ENCODE measurements at regions not wholly inside any gene's neighbourhood (a gene's known extent, or its start where the extent isn't known, plus 50 kb on each side); places are given as distances from the start of the nearest gene placed in this dataset.

DNA sequence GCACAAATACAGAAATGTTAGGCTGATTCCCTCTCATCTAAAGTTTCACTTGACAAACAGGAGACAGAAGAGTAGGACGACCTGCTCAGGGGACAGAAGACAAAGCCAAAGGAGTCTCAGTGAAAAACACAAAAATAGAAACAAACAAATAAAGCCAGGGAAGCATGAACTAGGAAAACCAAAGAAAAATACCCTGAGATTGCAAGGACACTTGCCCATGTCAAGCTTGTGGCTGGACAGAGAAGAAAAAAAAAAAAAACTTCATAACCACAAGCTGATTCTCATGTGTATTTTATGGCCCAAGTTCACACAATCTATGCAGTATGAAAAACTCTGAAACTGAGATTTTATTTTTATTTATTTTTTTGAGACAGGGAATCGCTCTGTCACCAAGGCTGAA lies 85.6 kb upstream of the BEND6 start:
- TF ChIP-seq SIN3A (IDR thresholded peaks at IDR 0.05; ENCODE audit: borderline replicate concordance, insufficient read depth, low read length) (no peak), TAF1 (IDR thresholded peaks at IDR 0.05; ENCODE audit: borderline replicate concordance, insufficient read depth, low read length) (no peak), POLR2AphosphoS5 (IDR thresholded peaks at IDR 0.05; ENCODE audit: low read depth, low read length) (no peak), FOXP2 (optimal IDR thresholded peaks at IDR 0.05; ENCODE audit: borderline replicate concordance, extremely low read depth, extremely low read length, insufficient read depth) (no peak)
- TF ChIP-seq, protein P1, sequence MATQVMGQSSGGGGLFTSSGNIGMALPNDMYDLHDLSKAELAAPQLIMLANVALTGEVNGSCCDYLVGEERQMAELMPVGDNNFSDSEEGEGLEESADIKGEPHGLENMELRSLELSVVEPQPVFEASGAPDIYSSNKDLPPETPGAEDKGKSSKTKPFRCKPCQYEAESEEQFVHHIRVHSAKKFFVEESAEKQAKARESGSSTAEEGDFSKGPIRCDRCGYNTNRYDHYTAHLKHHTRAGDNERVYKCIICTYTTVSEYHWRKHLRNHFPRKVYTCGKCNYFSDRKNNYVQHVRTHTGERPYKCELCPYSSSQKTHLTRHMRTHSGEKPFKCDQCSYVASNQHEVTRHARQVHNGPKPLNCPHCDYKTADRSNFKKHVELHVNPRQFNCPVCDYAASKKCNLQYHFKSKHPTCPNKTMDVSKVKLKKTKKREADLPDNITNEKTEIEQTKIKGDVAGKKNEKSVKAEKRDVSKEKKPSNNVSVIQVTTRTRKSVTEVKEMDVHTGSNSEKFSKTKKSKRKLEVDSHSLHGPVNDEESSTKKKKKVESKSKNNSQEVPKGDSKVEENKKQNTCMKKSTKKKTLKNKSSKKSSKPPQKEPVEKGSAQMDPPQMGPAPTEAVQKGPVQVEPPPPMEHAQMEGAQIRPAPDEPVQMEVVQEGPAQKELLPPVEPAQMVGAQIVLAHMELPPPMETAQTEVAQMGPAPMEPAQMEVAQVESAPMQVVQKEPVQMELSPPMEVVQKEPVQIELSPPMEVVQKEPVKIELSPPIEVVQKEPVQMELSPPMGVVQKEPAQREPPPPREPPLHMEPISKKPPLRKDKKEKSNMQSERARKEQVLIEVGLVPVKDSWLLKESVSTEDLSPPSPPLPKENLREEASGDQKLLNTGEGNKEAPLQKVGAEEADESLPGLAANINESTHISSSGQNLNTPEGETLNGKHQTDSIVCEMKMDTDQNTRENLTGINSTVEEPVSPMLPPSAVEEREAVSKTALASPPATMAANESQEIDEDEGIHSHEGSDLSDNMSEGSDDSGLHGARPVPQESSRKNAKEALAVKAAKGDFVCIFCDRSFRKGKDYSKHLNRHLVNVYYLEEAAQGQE (IDR thresholded peaks at IDR 0.05; ENCODE audit: insufficient read depth in 1 of 2, low read depth in 2 of 2, low read length in 2 of 2), result no peak

DNA sequence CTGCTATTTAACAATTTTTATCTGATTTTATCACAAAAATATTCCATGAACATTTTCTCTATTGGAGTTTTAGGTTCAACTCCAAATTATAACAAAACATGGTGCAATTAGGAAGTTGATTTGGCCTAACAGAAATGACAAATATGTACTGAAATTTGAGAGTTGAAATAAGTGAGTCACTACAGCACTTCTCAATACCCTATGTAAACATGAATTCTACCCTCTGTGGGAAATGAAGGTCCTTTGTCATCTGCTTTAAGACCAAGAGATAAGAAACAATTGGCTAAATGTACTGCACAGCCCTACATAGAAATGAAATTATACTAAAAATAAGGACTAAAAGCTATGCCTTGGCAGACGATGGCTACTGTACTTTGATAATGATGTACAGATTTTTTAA lies 86.2 kb upstream of the BEND6 start:
- TF ChIP-seq POLR2AphosphoS5 (IDR thresholded peaks at IDR 0.05; ENCODE audit: low read depth, low read length) (no peak), FOXP2 (optimal IDR thresholded peaks at IDR 0.05; ENCODE audit: borderline replicate concordance, extremely low read depth, extremely low read length, insufficient read depth) (no peak), TAF1 (IDR thresholded peaks at IDR 0.05; ENCODE audit: borderline replicate concordance, insufficient read depth, low read length) (no peak), SIN3A (IDR thresholded peaks at IDR 0.05; ENCODE audit: borderline replicate concordance, insufficient read depth, low read length) (no peak)
- TF ChIP-seq, protein P1 (IDR thresholded peaks at IDR 0.05; ENCODE audit: insufficient read depth in 1 of 2, low read depth in 2 of 2, low read length in 2 of 2), result no peak

DNA sequence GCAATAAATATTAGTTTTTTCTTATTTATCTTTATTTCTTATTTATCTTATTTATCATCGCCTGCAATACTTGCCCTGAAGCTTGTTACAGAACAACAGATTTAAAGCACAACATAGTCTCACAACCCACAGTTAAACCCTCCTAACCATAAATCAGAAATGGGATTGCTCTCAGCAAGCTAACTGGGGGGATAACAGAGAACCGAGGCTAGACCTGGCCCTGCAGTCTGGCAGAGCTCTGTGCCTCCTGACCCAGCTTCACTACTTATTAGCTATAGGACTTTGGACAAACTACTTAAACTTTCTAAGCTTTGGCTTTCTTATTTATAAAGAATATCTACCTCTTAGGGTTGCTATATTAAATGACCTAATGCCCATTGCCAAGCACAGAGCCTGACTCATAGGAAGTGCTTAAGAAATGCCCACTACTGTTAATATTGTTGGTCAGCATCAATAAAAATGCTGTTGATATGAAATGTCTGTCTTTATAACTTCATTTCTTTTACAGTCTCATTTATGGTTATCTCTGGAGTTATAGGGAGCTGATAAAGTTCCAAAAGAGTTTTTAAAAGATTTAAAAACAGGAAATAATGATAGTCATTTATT lies 87.9 kb upstream of the BEND6 start:
- TF ChIP-seq TAF1 (IDR thresholded peaks at IDR 0.05; ENCODE audit: borderline replicate concordance, insufficient read depth, low read length), result no peak
- TF ChIP-seq SIN3A (IDR thresholded peaks at IDR 0.05; ENCODE audit: borderline replicate concordance, insufficient read depth, low read length), result no peak
- no peak for TF ChIP-seq FOXP2 (optimal IDR thresholded peaks at IDR 0.05; ENCODE audit: borderline replicate concordance, extremely low read depth, extremely low read length, insufficient read depth)
- TF ChIP-seq, protein P1 (IDR thresholded peaks at IDR 0.05; ENCODE audit: insufficient read depth in 1 of 2, low read depth in 2 of 2, low read length in 2 of 2), result no peak
- no peak for TF ChIP-seq POLR2AphosphoS5 (IDR thresholded peaks at IDR 0.05; ENCODE audit: low read depth, low read length)

DNA sequence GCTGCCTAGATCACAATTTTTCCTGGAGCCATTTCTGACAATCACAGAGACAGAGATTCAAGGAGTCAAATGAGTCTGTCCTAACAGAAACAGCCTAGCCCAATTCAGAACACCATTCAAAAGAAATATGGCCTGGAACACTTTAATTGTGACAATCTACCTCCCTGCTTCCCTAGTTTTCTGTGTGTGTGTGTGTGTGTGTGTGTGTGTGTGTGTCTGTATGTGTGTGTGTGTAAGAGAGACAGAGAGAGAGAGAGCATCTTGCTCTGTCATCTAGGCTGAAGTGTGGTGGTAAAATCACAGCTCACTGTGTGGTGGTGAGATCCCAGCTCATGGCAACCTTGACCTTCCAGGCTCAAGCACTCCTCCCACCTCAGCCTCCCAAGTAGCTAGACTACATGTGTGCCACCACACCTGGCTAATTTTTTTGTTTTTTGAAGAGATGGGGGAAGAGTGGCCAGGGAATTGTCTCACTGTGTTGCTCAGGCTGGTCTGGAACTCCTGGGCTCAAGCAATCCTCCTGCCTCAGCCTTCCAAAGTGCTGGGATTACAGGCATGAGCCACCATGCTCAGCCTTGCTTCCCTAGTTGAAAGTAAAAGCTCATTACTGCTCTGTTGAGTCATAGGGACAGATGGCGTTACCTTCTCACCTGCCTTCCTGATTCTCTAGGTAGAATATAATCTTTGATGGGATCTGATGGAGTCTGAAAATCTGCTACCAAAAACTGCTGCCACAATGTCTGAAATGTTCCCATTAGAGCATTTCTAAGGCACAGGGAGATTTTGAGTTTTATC lies 89.6 kb upstream of the BEND6 start:
- TF ChIP-seq FOXP2 (optimal IDR thresholded peaks at IDR 0.05; ENCODE audit: borderline replicate concordance, extremely low read depth, extremely low read length, insufficient read depth) (no peak), SIN3A (IDR thresholded peaks at IDR 0.05; ENCODE audit: borderline replicate concordance, insufficient read depth, low read length) (no peak), TAF1 (IDR thresholded peaks at IDR 0.05; ENCODE audit: borderline replicate concordance, insufficient read depth, low read length) (no peak), POLR2AphosphoS5 (IDR thresholded peaks at IDR 0.05; ENCODE audit: low read depth, low read length) (no peak)
- TF ChIP-seq, protein P1 (IDR thresholded peaks at IDR 0.05; ENCODE audit: insufficient read depth in 1 of 2, low read depth in 2 of 2, low read length in 2 of 2), result no peak
